Upper lobe of right lung (tissue), 1 donor: ENCODE measurements at regions not wholly inside any gene's neighbourhood (a gene's known extent, or its start where the extent isn't known, plus 50 kb on each side); places are given as distances from the start of the nearest gene placed in this dataset.

ENCODE experiments used
- ATAC-seq: fragments of 200-7000 bp; cut with Tn5 transposase; one replicate; pipeline ENCODE4 v1.9.1; 2020; ENCODE audit warnings: mild to moderate bottlenecking, moderate library complexity
- DNase-seq: peaks from one replicate; pipeline ENCODE4 v3.0.0-alpha.2; 2020
- H3K27ac ChIP-seq: fragments of 200-600 bp; one replicate; pipeline ENCODE4 v1.8.0; 2022
- H3K27me3 ChIP-seq: fragments of 200-600 bp; one replicate; pipeline ENCODE4 v1.8.0; 2022; ENCODE audit warnings: mild to moderate bottlenecking
- H3K36me3 ChIP-seq: fragments of 200-600 bp; one replicate; pipeline ENCODE4 v1.8.0; 2022
- H3K4me1 ChIP-seq: fragments of 200-600 bp; one replicate; pipeline ENCODE4 v1.8.0; 2022
- H3K4me3 ChIP-seq: fragments of 200-600 bp; one replicate; pipeline ENCODE4 v1.8.0; 2022; ENCODE audit warnings: mild to moderate bottlenecking
- H3K9me3 ChIP-seq: fragments of 200-600 bp; one replicate; pipeline ENCODE4 v1.8.0; 2022
- CTCF ChIP-seq: fragments of 200-600 bp; IDR thresholded peaks from one replicate; pipeline ENCODE4 v1.8.0; 2022; ENCODE audit warnings: antibody characterized with exemption
- intact Hi-C: fragments of 100-400 bp; cut with DNase I; formaldehyde crosslinking; loops from one replicate; pipeline ENCODE4 v1.11.0; 2022
- donor health status: DM: no; HTN: yes; CAD: no; lungs with severe emphysema.

- Histone ChIP-seq H3K4me3 (no peak overlapping the region), H3K27me3 (no peaks in the 10 kb centered on the region), H3K9me3 (no peaks in the 10 kb centered on the region), H3K36me3 (no peaks in the 10 kb centered on the region), H3K4me1 (no peaks in the 10 kb centered on the region), H3K27ac (no peak overlapping the region)
- ATAC-seq, result no peak
- DNase-seq, result no peak
- intact Hi-C loops, result no loop called here
- TF ChIP-seq CTCF, result no peak
These were observed 114.9 kb upstream of the PTPRT start for GRCh38 chr20:43304598-43304997.

- no peak for DNase-seq
- no peak overlapping the region for H3K4me3 ChIP-seq
- no peak for ATAC-seq
- H3K27ac ChIP-seq, result no peak overlapping the region
- no peaks in the 10 kb centered on the region for H3K27me3 ChIP-seq
- no peak for TF ChIP-seq CTCF
- H3K36me3 ChIP-seq, result no peaks in the 10 kb centered on the region
- no peaks in the 10 kb centered on the region for H3K4me1 ChIP-seq
- intact Hi-C loops, result no loop called here
- no peaks in the 10 kb centered on the region for H3K9me3 ChIP-seq
These were observed 113.2 kb upstream of the PTPRT start for GRCh38 chr20:43302936-43303335.

- intact Hi-C loops, result no loop called here
- H3K4me1 ChIP-seq, result no peaks in the 10 kb centered on the region
- no peak for TF ChIP-seq CTCF
- no peak overlapping the region for H3K27ac ChIP-seq
- H3K27me3 ChIP-seq, result no peaks in the 10 kb centered on the region
- H3K36me3 ChIP-seq, result no peaks in the 10 kb centered on the region
- no peaks in the 10 kb centered on the region for H3K9me3 ChIP-seq
- no peak for ATAC-seq
- no peak overlapping the region for H3K4me3 ChIP-seq
- DNase-seq, result no peak
These were observed 111.2 kb upstream of the PTPRT start for GRCh38 chr20:43300901-43301300.

GRCh38 chr20:43295781-43296180, 106.1 kb upstream of the PTPRT start:
- H3K4me1 ChIP-seq, result no peaks in the 10 kb centered on the region
- no peak for ATAC-seq
- TF ChIP-seq CTCF, result no peak
- intact Hi-C loops, result no loop called here
- no peaks in the 10 kb centered on the region for H3K27me3 ChIP-seq
- H3K9me3 ChIP-seq, result no peaks in the 10 kb centered on the region
- no peaks in the 10 kb centered on the region for H3K36me3 ChIP-seq
- no peak overlapping the region for H3K27ac ChIP-seq
- no peak for DNase-seq
- no peak overlapping the region for H3K4me3 ChIP-seq

DNA sequence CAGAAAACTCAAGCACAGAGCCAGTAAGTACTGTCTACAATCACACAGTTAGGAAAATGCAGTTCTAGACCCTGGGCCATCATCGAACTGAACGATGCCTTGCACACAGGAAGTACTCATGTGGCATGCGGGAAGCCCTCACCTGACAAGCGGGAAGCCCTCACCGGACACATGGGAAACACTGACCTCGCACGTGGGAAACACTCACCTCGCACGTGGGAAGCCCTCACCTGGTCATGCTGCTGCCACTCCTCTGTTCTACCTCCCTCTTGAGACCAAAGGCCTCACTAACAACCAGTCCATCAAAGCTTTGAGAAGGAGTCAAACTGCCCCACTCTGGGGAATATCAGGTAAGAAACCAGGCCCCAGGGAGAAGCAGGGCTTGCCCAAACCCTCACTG, 105.6 kb upstream of the PTPRT start:
- Histone ChIP-seq H3K4me3 (no peak overlapping the region), H3K27me3 (no peaks in the 10 kb centered on the region), H3K27ac (no peak overlapping the region), H3K4me1 (no peaks in the 10 kb centered on the region), H3K36me3 (no peaks in the 10 kb centered on the region), H3K9me3 (no peaks in the 10 kb centered on the region)
- DNase-seq (no peak), ATAC-seq (no peak)
- intact Hi-C loops, result no loop called here
- TF ChIP-seq CTCF, result no peak

DNA sequence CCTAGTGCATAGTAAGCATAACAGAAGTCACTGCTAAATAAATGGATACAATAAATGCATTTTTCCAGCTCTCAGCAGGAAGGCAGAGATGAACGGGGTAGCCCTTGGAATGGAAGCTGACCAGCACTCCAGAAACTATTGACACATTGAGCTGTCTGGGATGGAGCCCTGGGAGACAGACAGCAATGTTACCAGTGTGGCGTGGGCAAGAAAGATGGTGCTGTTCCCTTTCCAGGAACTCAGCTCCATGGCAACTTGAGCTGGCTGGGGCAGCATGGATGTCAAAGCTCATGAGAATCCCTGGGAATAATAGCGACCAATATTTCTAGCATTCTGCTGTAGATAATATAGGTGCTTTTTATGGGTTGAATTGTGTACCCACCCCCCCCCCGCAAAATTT, 104.3 kb upstream of the PTPRT start:
- Histone ChIP-seq H3K27me3 (no peaks in the 10 kb centered on the region), H3K4me1 (no peaks in the 10 kb centered on the region), H3K4me3 (no peak overlapping the region), H3K36me3 (no peaks in the 10 kb centered on the region), H3K27ac (no peak overlapping the region), H3K9me3 (no peaks in the 10 kb centered on the region)
- TF ChIP-seq CTCF, result no peak
- intact Hi-C loops, result no loop called here
- no peak for DNase-seq
- no peak for ATAC-seq
